GM12864 (cell line): ENCODE measurements at regions not wholly inside any gene's neighbourhood (a gene's known extent, or its start where the extent isn't known, plus 50 kb on each side); places are given as distances from the start of the nearest gene placed in this dataset.

ENCODE experiments used
- DNase-seq: peaks from one replicate; pipeline ENCODE4 v3.0.0-alpha.2; 2011; ENCODE audit warnings: low read depth
- H3K4me3 ChIP-seq: 2 replicates; pipeline ENCODE4 v1.5.1; 2011; ENCODE audit warnings: mild to moderate bottlenecking, low read depth, low read length, control low read depth
- TF ChIP-seq, protein P1 (sequence below): IDR thresholded peaks from 2 replicates; pipeline ENCODE4 v1.5.1; 2011; ENCODE audit warnings: low read depth, mild to moderate bottlenecking, moderate library complexity, low read length, control low read depth, inconsistent platforms; ENCODE audit errors: missing control alignments

GRCh38 chr18:10322435-10322834 is 132.0 kb upstream of the APCDD1 start:
- TF ChIP-seq, protein P1, sequence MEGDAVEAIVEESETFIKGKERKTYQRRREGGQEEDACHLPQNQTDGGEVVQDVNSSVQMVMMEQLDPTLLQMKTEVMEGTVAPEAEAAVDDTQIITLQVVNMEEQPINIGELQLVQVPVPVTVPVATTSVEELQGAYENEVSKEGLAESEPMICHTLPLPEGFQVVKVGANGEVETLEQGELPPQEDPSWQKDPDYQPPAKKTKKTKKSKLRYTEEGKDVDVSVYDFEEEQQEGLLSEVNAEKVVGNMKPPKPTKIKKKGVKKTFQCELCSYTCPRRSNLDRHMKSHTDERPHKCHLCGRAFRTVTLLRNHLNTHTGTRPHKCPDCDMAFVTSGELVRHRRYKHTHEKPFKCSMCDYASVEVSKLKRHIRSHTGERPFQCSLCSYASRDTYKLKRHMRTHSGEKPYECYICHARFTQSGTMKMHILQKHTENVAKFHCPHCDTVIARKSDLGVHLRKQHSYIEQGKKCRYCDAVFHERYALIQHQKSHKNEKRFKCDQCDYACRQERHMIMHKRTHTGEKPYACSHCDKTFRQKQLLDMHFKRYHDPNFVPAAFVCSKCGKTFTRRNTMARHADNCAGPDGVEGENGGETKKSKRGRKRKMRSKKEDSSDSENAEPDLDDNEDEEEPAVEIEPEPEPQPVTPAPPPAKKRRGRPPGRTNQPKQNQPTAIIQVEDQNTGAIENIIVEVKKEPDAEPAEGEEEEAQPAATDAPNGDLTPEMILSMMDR: no peak
- no peak for DNase-seq
- H3K4me3 ChIP-seq: no peak overlapping the region

DNA sequence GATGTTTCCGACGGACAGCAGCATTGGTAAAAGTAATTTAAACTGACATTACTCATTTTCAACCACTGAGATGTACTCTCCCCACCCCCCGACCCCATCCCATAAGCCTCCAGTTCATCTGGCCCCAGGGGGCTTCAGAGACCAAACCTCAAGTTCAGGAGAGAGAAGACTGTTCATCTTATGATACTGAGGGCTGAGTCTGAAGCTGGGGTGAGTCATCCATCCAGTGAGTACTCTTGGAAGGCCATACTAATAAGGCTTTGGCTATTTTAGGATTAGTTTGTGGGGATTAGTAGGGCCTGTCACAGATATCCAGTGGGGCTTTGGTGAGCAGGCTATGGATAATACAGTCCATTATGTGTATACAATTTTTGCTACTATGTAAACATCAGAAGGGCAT is 125.3 kb upstream of the APCDD1 start:
- DNase-seq: no peak

GRCh38 chr18:10330428-10330827 is 124.0 kb upstream of the APCDD1 start:
- no peak overlapping the region for H3K4me3 ChIP-seq
- DNase-seq: no peak
- TF ChIP-seq, protein P1: no peak

More for the DNA sequence above, 125.3 kb upstream of the APCDD1 start:
- H3K4me3 ChIP-seq: no peak overlapping the region
- TF ChIP-seq, protein P1: no peak

DNA sequence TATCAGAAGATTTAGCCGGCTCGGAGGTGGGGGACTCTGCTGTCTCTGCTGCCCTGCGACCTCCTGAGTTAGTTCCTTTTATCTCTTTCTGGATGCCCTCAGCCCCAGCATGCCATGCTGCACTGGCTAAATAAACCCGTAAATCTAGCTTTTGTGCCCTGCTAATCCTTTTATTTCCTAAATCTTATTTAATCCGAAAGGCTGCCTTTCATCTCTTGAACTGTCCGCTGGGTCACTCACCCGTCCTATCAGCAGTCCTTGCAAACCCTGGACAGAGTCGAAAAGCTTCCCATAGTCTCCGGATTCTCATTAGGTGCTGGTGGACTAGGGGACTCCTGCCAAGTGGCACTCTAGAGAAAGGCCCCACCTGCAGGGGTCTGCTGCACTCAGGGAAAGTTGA is 122.0 kb upstream of the APCDD1 start:
- no peak overlapping the region for H3K4me3 ChIP-seq
- TF ChIP-seq, protein P1: no peak
- no peak for DNase-seq

DNA sequence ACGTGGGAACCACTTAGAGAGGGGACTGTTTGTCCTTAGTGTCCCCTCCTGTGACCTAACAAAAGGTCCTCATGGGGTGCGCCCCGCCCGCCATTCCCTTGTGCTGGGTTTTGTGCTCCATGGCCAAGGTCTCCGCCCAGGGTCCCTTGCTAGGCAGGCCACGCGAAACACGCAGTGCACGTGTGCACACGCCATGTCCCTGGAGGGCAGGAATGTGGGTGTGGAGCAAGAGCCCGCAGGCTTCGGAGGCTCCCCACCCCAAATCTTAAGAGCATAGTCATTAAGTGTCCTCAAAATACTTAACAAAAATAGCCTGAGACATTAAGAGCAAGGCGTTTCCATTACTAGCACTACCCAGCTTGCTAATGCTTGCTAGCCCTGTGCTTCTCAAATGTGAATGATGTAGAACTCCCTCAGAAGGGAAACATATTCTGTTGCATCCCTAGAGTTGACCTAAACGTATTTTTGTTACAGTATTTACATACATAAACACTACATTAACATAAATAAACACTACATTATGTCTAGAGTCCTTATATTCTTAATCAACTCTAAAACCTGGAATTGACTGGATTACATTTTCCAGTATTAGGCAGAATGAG is 117.6 kb upstream of the APCDD1 start:
- no peak overlapping the region for H3K4me3 ChIP-seq
- DNase-seq: no peak
- TF ChIP-seq, protein P1: no peak

DNA sequence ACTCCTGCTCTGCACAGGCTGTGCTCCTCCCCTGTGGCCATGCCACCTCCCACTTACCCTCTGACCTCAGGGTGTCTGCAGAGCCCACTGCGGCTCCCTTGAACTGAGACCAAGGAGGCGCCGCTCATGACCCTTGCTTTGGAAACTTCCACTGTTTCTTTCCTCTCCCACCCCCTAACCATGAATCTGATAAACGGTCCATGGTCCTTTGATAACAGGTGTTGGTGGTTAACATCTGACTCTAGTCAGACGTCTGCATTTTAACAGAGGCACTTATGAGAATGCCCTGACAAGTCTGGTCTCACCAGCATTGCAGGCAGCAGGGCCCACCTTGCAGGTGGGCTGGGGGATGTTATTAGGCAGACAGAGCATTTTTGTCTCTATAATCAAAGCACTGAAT is 113.6 kb upstream of the APCDD1 start:
- TF ChIP-seq, protein P1: no peak
- no peak for DNase-seq
- H3K4me3 ChIP-seq: no peak overlapping the region

GRCh38 chr18:10343778-10344177 is 110.7 kb upstream of the APCDD1 start:
- no peak for DNase-seq
- H3K4me3 ChIP-seq: no peak overlapping the region
- TF ChIP-seq, protein P1: no peak
